HEK293 (cell line): ENCODE measurements at regions not wholly inside any gene's neighbourhood (a gene's known extent, or its start where the extent isn't known, plus 50 kb on each side); places are given as distances from the start of the nearest gene placed in this dataset.

Experiments
- CTCF ChIA-PET: fragments of 350-600 bp; formaldehyde crosslinking; extraction: SDS; loops from one replicate; lab custom pipeline; 2021; ENCODE audit warnings: antibody characterized with exemption; lab: Yijun Ruan, JAX
- POLR2A ChIA-PET: fragments of 300-600 bp; formaldehyde crosslinking; extraction: SDS; loops from one replicate; lab custom pipeline; 2020; ENCODE audit warnings: antibody characterized with exemption, inconsistent platforms; lab: Yijun Ruan, JAX
- H3K27ac ChIP-seq: fragments of 200-500 bp; sonication (Bioruptor generic); 2 replicates; pipeline ENCODE4 v1.5.1; 2014; ENCODE audit warnings: low read depth, low read length, control low read depth, inconsistent platforms; ENCODE audit errors: extremely low read depth
- H3K36me3 ChIP-seq, 2 experiments: fragments of 200-500 bp in 1 of 2; sonication (Bioruptor generic) in 1 of 2; 1 replicate in 1 of 2; 2 replicates in 1 of 2; pipeline ENCODE4 v1.5.1; 2014 to 2017; ENCODE audit warnings: inconsistent platforms in 2 of 2, low read length in 2 of 2; ENCODE audit not compliant: control insufficient read depth in 2 of 2, insufficient read depth in 1 of 2
- H3K4me1 ChIP-seq: fragments of 200-500 bp; sonication (Bioruptor generic); 2 replicates; pipeline ENCODE4 v1.5.1; 2014; ENCODE audit warnings: mild to moderate bottlenecking, low read length, inconsistent platforms; ENCODE audit not compliant: control insufficient read depth, insufficient read depth
- H3K4me3 ChIP-seq: 2 replicates; pipeline ENCODE4 v1.5.1; 2011; ENCODE audit warnings: low read depth, mild to moderate bottlenecking, control low read depth, low read length, moderate library complexity
- H3K9me3 ChIP-seq: fragments of 200-500 bp; sonication (Bioruptor generic); 2 replicates; pipeline ENCODE4 v1.5.1; 2014; ENCODE audit warnings: low read depth, low read length, inconsistent platforms; ENCODE audit not compliant: control insufficient read depth, insufficient read depth
- BCL11A ChIP-seq: fragments of 450-650 bp; formaldehyde crosslinking; IDR thresholded peaks from 2 replicates; pipeline ENCODE4 v1.5.1; 2016; ENCODE audit warnings: low read depth, missing biosample characterization, missing genetic modification characterization
- HOXA7 ChIP-seq: sonication (generic); formaldehyde crosslinking; IDR thresholded peaks from 2 replicates; pipeline ENCODE4 v1.8.1; 2022; ENCODE audit warnings: missing genetic modification reagents, borderline replicate concordance
- KLF9 ChIP-seq: fragments of 450-650 bp; formaldehyde crosslinking; IDR thresholded peaks from 2 replicates; pipeline ENCODE4 v1.5.1; 2016; ENCODE audit warnings: missing biosample characterization, missing genetic modification characterization, low read depth
- REPIN1 ChIP-seq: fragments of 450-650 bp; formaldehyde crosslinking; IDR thresholded peaks from 2 replicates; pipeline ENCODE4 v1.5.1; 2017; ENCODE audit warnings: missing biosample characterization, missing genetic modification characterization, low read depth
- SCRT1 ChIP-seq: fragments of 450-650 bp; formaldehyde crosslinking; IDR thresholded peaks from 2 replicates; pipeline ENCODE4 v1.5.1; 2016; ENCODE audit warnings: missing biosample characterization, missing genetic modification characterization, borderline replicate concordance
- SCRT2 ChIP-seq: fragments of 450-650 bp; formaldehyde crosslinking; IDR thresholded peaks from 2 replicates; pipeline ENCODE4 v1.5.1; 2016; ENCODE audit warnings: missing biosample characterization, missing genetic modification characterization
- YY1 ChIP-seq: fragments of 450-650 bp; formaldehyde crosslinking; IDR thresholded peaks from 2 replicates; pipeline ENCODE4 v1.5.1; 2018; ENCODE audit warnings: missing biosample characterization, missing genetic modification characterization
- ZBTB17 ChIP-seq: fragments of 450-650 bp; formaldehyde crosslinking; IDR thresholded peaks from 2 replicates; pipeline ENCODE4 v1.5.1; 2016; ENCODE audit warnings: missing biosample characterization, missing genetic modification characterization
- ZBTB20 ChIP-seq: fragments of 450-650 bp; formaldehyde crosslinking; IDR thresholded peaks from 2 replicates; pipeline ENCODE4 v1.5.1; 2016; ENCODE audit warnings: missing biosample characterization, missing genetic modification characterization
- ZBTB26 ChIP-seq: fragments of 450-650 bp; formaldehyde crosslinking; optimal IDR thresholded peaks from 2 replicates; pipeline ENCODE3; 2016; ENCODE audit warnings: missing biosample characterization, mild to moderate bottlenecking, missing genetic modification characterization
- ZFHX2 ChIP-seq: fragments of 450-650 bp; formaldehyde crosslinking; conservative IDR thresholded peaks from 2 replicates; pipeline ENCODE4 v1.5.1; 2016; ENCODE audit warnings: missing biosample characterization, missing genetic modification characterization
- ZFP3 ChIP-seq: fragments of 450-650 bp; formaldehyde crosslinking; IDR thresholded peaks from 2 replicates; pipeline ENCODE4 v1.5.1; 2016; ENCODE audit warnings: low read depth, missing biosample characterization, missing genetic modification characterization
- ZFP41 ChIP-seq: fragments of 450-650 bp; formaldehyde crosslinking; IDR thresholded peaks from 2 replicates; pipeline ENCODE4 v1.5.1; 2016; ENCODE audit warnings: missing biosample characterization, missing genetic modification characterization, borderline replicate concordance
- ZIC2 ChIP-seq: fragments of 450-650 bp; formaldehyde crosslinking; IDR thresholded peaks from 2 replicates; pipeline ENCODE4 v1.5.1; 2016; ENCODE audit warnings: missing biosample characterization, missing genetic modification characterization
- ZNF133 ChIP-seq: fragments of 450-650 bp; formaldehyde crosslinking; IDR thresholded peaks from 2 replicates; pipeline ENCODE4 v1.5.1; 2016; ENCODE audit warnings: missing biosample characterization, missing genetic modification characterization
- ZNF155 ChIP-seq: fragments of 450-650 bp; formaldehyde crosslinking; IDR thresholded peaks from 2 replicates; pipeline ENCODE4 v1.5.1; 2016; ENCODE audit warnings: missing biosample characterization, missing genetic modification characterization
- ZNF18 ChIP-seq: fragments of 450-650 bp; formaldehyde crosslinking; IDR thresholded peaks from 2 replicates; pipeline ENCODE4 v1.5.1; 2016; ENCODE audit warnings: missing biosample characterization, missing genetic modification characterization
- ZNF248 ChIP-seq: fragments of 450-650 bp; formaldehyde crosslinking; IDR thresholded peaks from 2 replicates; pipeline ENCODE4 v1.5.1; 2017; ENCODE audit warnings: missing biosample characterization, missing genetic modification characterization
- ZNF473 ChIP-seq: fragments of 450-650 bp; formaldehyde crosslinking; IDR thresholded peaks from 2 replicates; pipeline ENCODE4 v1.5.1; 2017; ENCODE audit warnings: missing biosample characterization, missing genetic modification characterization
- ZNF529 ChIP-seq: fragments of 450-650 bp; formaldehyde crosslinking; IDR thresholded peaks from 2 replicates; pipeline ENCODE4 v1.5.1; 2017; ENCODE audit warnings: missing genetic modification characterization, missing biosample characterization; ENCODE audit not compliant: insufficient replicate concordance
- ZNF549 ChIP-seq: fragments of 450-650 bp; IDR thresholded peaks from 2 replicates; pipeline ENCODE4 v1.5.1; 2018; ENCODE audit warnings: missing biosample characterization, missing genetic modification characterization, mild to moderate bottlenecking, inconsistent platforms, moderate library complexity
- ZNF561 ChIP-seq: fragments of 450-650 bp; IDR thresholded peaks from 2 replicates; pipeline ENCODE4 v1.5.1; 2018; ENCODE audit warnings: missing biosample characterization, missing genetic modification characterization, borderline replicate concordance
- ZNF621 ChIP-seq: fragments of 450-650 bp; formaldehyde crosslinking; IDR thresholded peaks from 2 replicates; pipeline ENCODE4 v1.5.1; 2017; ENCODE audit warnings: missing biosample characterization, missing genetic modification characterization
- ZNF830 ChIP-seq: fragments of 450-650 bp; IDR thresholded peaks from 2 replicates; pipeline ENCODE4 v1.5.0; 2018; ENCODE audit warnings: missing biosample characterization, missing genetic modification characterization, low read depth, mild to moderate bottlenecking, moderate library complexity

- Histone ChIP-seq H3K4me3 (no peak overlapping the region), H3K4me1 (no peaks in the 10 kb centered on the region), H3K9me3 (no peaks in the 10 kb centered on the region), H3K27ac (no peak overlapping the region), H3K36me3 (no peaks in the 10 kb centered on the region)
- ChIA-PET CTCF (interaction anchor here (0.6 kb wide), 1 partner anchor 1035 kb away, joined by 3 read pairs; no protein-coding TSS in a partner anchor), POLR2A (no interaction called here)
- no peak for TF ChIP-seq ZBTB20 (tag by site-specific recombination)
- no peak for TF ChIP-seq ZNF133 (tag by site-specific recombination)
- no peak for TF ChIP-seq BCL11A (tag by site-specific recombination)
- TF ChIP-seq ZFHX2 (tag by site-specific recombination), result no peak
- TF ChIP-seq ZNF830 (tag by site-specific recombination), result no peak
- no peak for TF ChIP-seq YY1
- TF ChIP-seq ZFP3, result no peak
- TF ChIP-seq ZBTB26, result no peak
- no peak for TF ChIP-seq ZNF18 (tag by site-specific recombination)
- TF ChIP-seq ZNF248 (tag by site-specific recombination), result no peak
These were observed 1271.0 kb downstream of the BRINP3 start for GRCh38 chr1:189206617-189207016.

- H3K4me3 ChIP-seq, result no peak overlapping the region
- no peak for TF ChIP-seq ZNF473
- TF ChIP-seq ZNF155, result no peak
- TF ChIP-seq KLF9 (tag by site-specific recombination), result no peak
- no peak for TF ChIP-seq ZBTB17 (tag by site-specific recombination)
- no peak for TF ChIP-seq ZNF621 (tag by site-specific recombination)
- TF ChIP-seq REPIN1 (tag by site-specific recombination), result no peak
- no peak for TF ChIP-seq ZNF561 (tag by site-specific recombination)
- TF ChIP-seq ZNF549, result no peak
- no peak for TF ChIP-seq SCRT1 (tag by site-specific recombination)
- no peak for TF ChIP-seq ZFP41 (tag by site-specific recombination)
- no peak for TF ChIP-seq ZNF529
- TF ChIP-seq HOXA7 (CRISPR knock-in tag), result no peak
- no peak for TF ChIP-seq SCRT2 (tag by site-specific recombination)
- no peak for TF ChIP-seq ZIC2 (tag by site-specific recombination)
- TF ChIP-seq, all 188 proteins: peak for 0
- ChIA-PET CTCF (no interaction called here), POLR2A (no interaction called here)
- Histone ChIP-seq H3K27ac (no peak overlapping the region), H3K9me3 (no peaks in the 10 kb centered on the region), H3K36me3 (no peaks in the 10 kb centered on the region), H3K4me1 (no peaks in the 10 kb centered on the region)
These were observed 1265.9 kb downstream of the BRINP3 start for GRCh38 chr1:189211742-189212141.
